22Rv1 (cell line): ENCODE measurements at regions not wholly inside any gene's neighbourhood (a gene's known extent, or its start where the extent isn't known, plus 50 kb on each side); places are given as distances from the start of the nearest gene placed in this dataset.

ENCODE experiments used
- H3K27ac ChIP-seq: fragments of 450-650 bp; 2 replicates; pipeline ENCODE4 v1.5.1; 2017
- ZFX ChIP-seq: fragments of 450-650 bp; IDR thresholded peaks from 2 replicates; pipeline ENCODE4 v1.6.1; 2017; ENCODE audit warnings: antibody characterized with exemption, borderline replicate concordance
- TF ChIP-seq, protein P1 (sequence below): fragments of 450-650 bp; IDR thresholded peaks from 2 replicates; pipeline ENCODE4 v1.5.1; 2017; ENCODE audit warnings: mild to moderate bottlenecking

DNA sequence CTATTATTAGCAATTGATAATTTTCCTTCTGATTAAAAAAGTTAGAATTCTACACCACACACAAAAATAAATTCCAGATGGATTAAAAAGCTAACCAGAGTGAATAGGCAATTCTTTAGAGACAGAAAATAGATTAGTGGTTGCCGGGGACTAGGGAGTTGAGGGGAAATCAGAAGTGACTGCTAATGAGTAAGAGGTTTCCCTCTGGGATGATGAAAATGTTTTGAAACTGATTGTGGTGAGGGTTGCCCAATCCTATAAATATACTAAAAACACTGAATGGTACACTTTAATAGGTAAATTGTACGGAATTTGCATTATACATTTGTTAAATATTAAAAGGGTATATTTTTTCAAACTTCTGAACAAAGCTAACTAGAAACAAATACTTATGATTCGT is 214.9 kb downstream of the GPAM start:
- no peak for TF ChIP-seq ZFX
- TF ChIP-seq, protein P1, sequence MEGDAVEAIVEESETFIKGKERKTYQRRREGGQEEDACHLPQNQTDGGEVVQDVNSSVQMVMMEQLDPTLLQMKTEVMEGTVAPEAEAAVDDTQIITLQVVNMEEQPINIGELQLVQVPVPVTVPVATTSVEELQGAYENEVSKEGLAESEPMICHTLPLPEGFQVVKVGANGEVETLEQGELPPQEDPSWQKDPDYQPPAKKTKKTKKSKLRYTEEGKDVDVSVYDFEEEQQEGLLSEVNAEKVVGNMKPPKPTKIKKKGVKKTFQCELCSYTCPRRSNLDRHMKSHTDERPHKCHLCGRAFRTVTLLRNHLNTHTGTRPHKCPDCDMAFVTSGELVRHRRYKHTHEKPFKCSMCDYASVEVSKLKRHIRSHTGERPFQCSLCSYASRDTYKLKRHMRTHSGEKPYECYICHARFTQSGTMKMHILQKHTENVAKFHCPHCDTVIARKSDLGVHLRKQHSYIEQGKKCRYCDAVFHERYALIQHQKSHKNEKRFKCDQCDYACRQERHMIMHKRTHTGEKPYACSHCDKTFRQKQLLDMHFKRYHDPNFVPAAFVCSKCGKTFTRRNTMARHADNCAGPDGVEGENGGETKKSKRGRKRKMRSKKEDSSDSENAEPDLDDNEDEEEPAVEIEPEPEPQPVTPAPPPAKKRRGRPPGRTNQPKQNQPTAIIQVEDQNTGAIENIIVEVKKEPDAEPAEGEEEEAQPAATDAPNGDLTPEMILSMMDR: no peak
- no peak overlapping the region for H3K27ac ChIP-seq

DNA sequence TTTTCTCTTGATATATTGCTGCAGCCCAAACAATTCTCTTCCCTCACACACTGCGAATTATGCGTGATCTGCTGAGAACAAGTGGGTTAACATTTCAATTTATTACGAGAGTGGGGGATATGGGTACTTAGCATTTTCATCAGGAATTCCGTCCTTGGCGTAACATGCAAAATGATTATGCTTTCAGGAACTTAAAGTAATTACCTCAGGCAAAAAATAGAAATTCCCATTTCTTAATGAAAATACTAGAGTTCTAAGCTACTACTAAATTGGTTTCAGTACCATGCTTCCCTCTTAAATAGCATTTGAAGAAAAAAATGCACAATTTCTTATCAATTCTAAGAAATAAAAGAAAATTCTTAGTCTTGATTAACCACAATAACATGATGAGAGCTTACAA is 213.5 kb downstream of the GPAM start:
- H3K27ac ChIP-seq: no peak overlapping the region
- TF ChIP-seq ZFX: no peak
- TF ChIP-seq, protein P1: no peak

DNA sequence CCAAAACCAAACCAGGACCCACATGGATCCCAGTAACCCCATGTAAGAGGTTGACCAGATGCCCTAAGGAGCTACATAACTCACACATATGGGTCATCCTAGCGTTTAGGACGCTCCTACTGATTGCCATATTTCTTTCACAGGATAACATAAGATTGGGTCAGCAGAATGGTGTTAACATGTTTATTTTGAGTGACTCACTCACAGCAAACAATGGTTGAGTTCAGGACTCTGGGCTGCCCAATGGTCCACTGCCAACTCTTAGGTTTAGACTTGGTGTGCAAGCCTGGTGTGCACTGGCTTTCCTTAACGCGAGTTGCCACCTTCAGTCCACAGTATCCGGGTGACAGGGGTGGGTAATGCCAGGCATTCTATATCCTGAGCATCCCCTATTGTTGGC is 211.5 kb downstream of the GPAM start:
- H3K27ac ChIP-seq: no peak overlapping the region
- no peak for TF ChIP-seq ZFX
- TF ChIP-seq, protein P1: no peak

DNA sequence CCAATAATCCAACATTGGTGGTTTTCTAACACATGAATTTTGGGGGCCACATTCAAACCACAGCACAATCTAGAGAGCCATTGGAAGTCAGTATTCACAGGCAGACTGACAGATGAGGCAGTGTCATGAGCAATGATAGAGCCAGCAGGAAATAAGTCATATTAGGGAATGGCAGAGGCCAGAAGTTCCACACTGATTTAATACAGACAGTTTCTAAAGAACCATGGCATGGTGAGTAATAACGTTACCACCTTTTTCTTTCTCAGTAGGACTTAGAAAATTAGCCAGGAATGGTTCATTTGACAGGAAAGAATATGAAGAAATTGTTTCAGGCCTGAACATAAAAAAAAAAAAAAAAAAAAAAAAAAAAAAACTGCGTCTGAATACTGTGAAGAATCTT is 210.3 kb downstream of the GPAM start:
- no peak overlapping the region for H3K27ac ChIP-seq
- TF ChIP-seq, protein P1: no peak
- TF ChIP-seq ZFX: no peak

DNA sequence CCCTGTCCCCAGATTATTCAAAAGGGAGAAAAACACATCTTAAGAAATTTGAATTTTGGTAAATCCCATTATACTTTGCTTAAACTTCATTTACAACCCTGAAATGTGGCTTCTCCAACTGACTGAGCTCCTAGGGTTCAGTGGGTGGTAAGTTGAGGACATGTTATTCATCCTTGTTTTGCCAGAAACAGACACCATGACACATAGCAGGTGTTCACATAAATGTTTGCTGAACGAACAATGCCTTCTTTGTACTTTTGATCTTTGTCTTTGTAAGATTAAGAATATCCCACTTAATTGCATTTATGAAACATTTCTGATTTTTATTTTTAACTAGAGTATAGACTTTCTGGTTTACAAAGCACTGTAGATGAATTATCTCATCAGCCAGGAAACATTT is 209.7 kb downstream of the GPAM start:
- TF ChIP-seq, protein P1: no peak
- no peak for TF ChIP-seq ZFX
- no peak overlapping the region for H3K27ac ChIP-seq

DNA sequence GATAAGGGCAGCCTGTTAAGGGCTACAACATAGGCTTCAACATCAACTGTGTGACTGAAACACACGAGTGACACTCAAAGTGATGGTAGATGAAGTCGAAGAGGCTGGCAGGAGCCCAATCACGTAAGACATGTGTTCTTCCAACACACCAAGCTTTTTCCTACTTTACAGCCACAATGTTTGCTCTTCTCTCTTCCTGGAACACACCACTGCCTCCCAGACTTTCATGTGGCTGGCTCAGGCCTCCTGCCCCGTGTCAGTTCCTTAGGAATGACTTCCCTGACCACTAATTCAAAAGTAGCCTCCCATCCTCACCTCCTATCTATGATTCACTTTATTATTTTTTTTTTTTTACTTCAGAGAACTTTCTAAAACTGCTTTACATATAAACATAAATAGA is 209.2 kb downstream of the GPAM start:
- TF ChIP-seq, protein P1: no peak
- H3K27ac ChIP-seq: no peak overlapping the region

DNA sequence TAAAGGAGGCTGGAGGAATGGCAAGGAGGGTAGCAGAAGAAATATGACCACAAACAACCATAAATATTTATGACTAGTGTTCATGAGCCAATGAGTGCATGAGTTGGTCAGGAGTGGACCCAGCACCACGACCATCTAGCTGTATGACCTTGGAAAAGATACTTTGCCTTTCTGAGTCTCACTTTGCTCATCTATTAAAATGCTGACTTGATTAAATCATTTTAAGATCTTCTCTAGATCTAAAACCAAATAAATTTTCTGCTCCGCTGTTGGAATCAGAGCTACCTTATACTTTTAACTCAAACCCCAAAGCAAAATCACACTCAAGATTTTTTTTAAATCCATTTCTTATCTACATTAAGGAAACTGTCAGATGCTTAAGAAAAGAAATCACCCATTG is 207.0 kb downstream of the GPAM start:
- no peak overlapping the region for H3K27ac ChIP-seq
- TF ChIP-seq, protein P1: no peak
- no peak for TF ChIP-seq ZFX
